GM12864 (cell line): ENCODE measurements at regions not wholly inside any gene's neighbourhood (a gene's known extent, or its start where the extent isn't known, plus 50 kb on each side); places are given as distances from the start of the nearest gene placed in this dataset.

Experiments
- DNase-seq: peaks from one replicate; pipeline ENCODE4 v3.0.0-alpha.2; 2011; ENCODE audit warnings: low read depth
- H3K4me3 ChIP-seq: 2 replicates; pipeline ENCODE4 v1.5.1; 2011; ENCODE audit warnings: mild to moderate bottlenecking, low read depth, low read length, control low read depth
- TF ChIP-seq, protein P1 (sequence below): IDR thresholded peaks from 2 replicates; pipeline ENCODE4 v1.5.1; 2011; ENCODE audit warnings: low read depth, mild to moderate bottlenecking, moderate library complexity, low read length, control low read depth, inconsistent platforms; ENCODE audit errors: missing control alignments

DNA sequence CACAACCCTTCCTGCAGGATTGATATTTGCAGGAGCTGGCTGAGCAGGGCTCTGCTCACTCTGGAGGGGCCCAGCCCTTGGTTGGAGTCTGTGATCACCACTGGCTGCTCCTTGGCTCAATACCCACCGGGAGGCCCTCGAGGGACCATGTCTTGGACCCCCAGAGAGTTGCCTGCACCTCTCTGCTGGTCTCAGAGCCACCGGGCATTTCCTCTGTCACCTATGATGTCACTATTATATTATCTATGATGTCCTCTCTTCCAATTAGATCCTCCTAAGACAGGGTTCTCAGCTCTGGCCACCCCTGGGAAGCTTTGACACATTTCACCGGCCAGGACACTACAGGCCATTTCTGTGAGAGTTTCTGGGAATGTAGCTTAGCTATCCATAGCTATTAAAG is 113.1 kb downstream of the PDCL3 start:
- DNase-seq: no peak
- no peak overlapping the region for H3K4me3 ChIP-seq
- TF ChIP-seq, protein P1, sequence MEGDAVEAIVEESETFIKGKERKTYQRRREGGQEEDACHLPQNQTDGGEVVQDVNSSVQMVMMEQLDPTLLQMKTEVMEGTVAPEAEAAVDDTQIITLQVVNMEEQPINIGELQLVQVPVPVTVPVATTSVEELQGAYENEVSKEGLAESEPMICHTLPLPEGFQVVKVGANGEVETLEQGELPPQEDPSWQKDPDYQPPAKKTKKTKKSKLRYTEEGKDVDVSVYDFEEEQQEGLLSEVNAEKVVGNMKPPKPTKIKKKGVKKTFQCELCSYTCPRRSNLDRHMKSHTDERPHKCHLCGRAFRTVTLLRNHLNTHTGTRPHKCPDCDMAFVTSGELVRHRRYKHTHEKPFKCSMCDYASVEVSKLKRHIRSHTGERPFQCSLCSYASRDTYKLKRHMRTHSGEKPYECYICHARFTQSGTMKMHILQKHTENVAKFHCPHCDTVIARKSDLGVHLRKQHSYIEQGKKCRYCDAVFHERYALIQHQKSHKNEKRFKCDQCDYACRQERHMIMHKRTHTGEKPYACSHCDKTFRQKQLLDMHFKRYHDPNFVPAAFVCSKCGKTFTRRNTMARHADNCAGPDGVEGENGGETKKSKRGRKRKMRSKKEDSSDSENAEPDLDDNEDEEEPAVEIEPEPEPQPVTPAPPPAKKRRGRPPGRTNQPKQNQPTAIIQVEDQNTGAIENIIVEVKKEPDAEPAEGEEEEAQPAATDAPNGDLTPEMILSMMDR: no peak

DNA sequence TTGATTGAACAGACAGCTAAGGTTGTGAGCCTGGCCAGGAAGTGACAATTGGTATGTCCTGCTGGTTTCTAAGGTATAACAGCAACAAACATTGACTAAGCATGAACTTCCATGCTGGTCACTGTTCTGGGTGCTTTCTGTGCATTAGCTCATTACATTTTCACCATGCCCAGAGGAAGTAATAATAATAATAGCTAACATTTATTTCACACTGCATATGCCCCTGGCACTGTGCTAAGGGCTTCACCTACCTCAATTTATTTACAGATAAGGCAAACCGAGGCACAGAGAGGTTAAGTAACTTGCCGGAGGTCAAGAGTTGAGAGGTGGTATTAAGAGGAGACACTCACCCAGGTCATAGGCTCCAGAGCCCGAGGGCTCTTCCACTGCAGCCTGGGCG is 113.6 kb downstream of the PDCL3 start:
- no peak overlapping the region for H3K4me3 ChIP-seq
- no peak for DNase-seq
- TF ChIP-seq, protein P1: no peak

DNA sequence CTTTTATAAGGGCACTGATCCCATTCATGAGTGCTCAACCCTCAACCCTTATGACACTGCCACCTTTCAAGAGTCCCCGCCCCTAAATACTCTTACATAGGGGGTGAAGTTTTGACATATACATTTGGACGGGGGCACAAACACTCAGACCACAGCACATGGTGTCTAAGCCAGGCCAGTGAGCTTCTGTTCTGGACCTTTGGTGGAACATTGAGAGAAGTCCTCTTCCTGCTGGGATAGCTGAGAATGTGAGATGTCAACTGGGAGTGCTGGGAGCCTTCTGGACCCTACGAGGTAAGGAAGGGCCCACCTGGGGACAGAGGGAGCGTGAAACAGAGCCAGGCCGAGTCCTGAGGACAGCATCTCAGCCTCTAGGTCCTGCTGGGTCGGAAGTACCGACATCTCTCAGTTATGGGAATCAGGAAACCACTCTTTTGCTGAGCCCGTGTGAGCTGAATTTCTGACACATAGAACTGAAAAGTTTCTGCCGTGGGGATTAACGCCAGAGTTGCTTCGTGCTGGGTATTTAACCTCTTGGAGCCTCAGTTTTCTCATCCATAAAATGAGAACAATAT is 114.9 kb downstream of the PDCL3 start:
- TF ChIP-seq, protein P1: no peak
- no peak for DNase-seq
- no peak overlapping the region for H3K4me3 ChIP-seq

DNA sequence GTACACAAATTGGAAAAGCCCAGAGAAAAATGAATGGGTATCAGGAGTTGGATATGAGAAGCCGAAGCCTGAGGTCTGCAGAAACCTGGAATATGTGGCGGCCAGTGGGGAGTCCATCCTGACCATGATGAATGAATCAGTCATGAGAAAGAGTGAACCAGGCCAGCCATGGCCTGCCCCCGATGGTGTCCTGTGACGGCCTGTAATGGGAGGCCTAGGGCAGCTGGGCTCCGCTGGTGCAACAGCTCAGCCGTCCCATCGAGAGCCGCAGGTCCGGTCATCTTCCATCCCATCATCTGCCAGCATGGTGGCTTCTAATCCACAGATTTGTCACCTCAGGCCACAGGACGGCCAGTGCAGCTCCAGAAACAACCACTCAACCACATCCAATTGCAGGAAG is 116.4 kb downstream of the PDCL3 start:
- no peak overlapping the region for H3K4me3 ChIP-seq
- no peak for DNase-seq
- TF ChIP-seq, protein P1: no peak

DNA sequence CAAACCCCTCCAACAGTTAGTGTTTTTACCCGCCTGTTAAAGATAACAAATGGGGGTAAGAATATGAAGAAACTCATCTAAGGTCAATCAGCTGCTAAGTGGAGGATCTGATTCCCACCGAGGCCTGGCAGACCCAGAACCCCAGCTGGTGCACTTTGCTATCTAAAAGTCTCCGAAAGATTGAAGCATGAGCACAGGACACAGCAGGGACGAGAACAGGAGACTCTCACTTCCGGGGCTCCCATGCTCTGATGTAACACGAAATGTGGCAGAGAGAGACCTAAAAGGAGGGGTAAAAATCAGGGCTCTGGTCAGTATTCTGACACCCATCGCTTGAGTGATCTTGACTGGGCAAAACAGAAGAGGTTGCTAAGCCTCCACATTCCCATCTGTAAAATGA is 119.7 kb downstream of the PDCL3 start:
- no peak overlapping the region for H3K4me3 ChIP-seq
- TF ChIP-seq, protein P1: no peak
- DNase-seq: no peak

DNA sequence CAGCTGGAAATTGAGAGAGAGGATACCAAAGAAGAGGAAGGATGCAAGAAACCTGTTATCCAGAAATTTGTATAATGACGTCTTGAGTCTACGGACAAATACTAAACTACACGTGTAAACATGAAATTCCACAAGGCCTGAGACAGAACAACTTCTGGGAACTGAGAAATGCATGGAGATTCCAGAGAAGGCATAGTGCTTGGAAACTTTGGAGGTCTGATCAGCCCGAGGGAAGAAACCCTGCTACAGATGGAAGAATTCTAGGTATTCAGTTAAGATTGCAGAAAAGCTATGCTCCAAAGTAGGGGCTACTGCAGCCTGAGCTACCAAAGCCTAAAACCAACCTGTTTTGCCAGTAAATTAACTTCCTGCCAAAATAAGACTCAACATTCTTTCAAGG is 120.4 kb downstream of the PDCL3 start:
- no peak overlapping the region for H3K4me3 ChIP-seq
- TF ChIP-seq, protein P1: no peak
- DNase-seq: no peak

DNA sequence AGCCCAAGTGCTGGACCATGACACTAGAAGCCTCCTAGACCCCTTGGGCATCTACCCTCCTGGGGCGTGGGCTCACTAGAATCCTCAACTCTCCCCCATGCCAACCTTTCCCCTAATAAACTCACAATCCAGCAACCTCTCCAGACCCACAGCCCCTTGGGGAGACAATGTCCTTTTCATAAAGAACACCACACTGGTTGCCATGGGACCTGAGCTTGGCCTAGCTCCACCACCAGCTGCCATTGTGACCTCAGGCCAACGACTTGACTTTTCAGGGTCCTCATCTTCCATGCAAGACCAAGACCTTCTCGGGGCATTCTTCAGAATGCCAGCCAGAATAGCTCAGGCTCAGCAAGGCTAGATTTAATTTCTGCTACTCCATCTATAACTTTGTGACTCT is 128.1 kb upstream of the NPAS2 start:
- no peak overlapping the region for H3K4me3 ChIP-seq
- TF ChIP-seq, protein P1: no peak
- no peak for DNase-seq
